ENCODE measurements at regions not wholly inside any gene's neighbourhood (a gene's known extent, or its start where the extent isn't known, plus 50 kb on each side); places are given as distances from the start of the nearest gene placed in this dataset.

GRCh38 chrX:69387567-69388487 lies 116.3 kb upstream of the NALF2 start:
- WGBS (ENCODE audit: extremely low coverage, insufficient read length, low lambda C conversion rate): no CpG with 5 or more reads among the region's 13 CpGs
- H3K14ac ChIP-seq (ENCODE audit: insufficient read depth, low read length): no peak overlapping the region
- no peak overlapping the region for H3K4me2 ChIP-seq (ENCODE audit: insufficient read depth, insufficient read length, low read length)
- no peak overlapping the region for H2BK20ac ChIP-seq (ENCODE audit: low read depth, low read length, poor library complexity, severe bottlenecking)
- no peak overlapping the region for H3K4ac ChIP-seq (ENCODE audit: low read depth, low read length)
- H3K27ac ChIP-seq (ENCODE audit: insufficient read length, low read depth, low read length): no peak overlapping the region
- no peak overlapping the region for H2AK5ac ChIP-seq (ENCODE audit: insufficient read length, low read length)
- peaks cover 94% of the 10 kb centered on the region for H3K27me3 Mint-ChIP-seq (ENCODE audit: low read depth)
- no peaks in the 10 kb centered on the region for H3K9me3 ChIP-seq (ENCODE audit: control insufficient read depth, low read depth, low read length)
- no peak overlapping the region for H2BK5ac ChIP-seq (ENCODE audit: insufficient read length, low read length)
- no peak overlapping the region for H2BK15ac ChIP-seq (ENCODE audit: low read depth, low read length)
- no peak overlapping the region for H3K56ac ChIP-seq (ENCODE audit: insufficient read length, low read depth, low read length)
- H4K91ac ChIP-seq (ENCODE audit: insufficient read length, low read depth, low read length): no peak overlapping the region
- H3T11ph ChIP-seq (ENCODE audit: low read length): no peak overlapping the region
- H2BK12ac ChIP-seq (ENCODE audit: insufficient read length, low read depth, low read length): no peak overlapping the region
- H3K18ac ChIP-seq (ENCODE audit: insufficient read length, low read depth, low read length): no peak overlapping the region
- H3K79me2 ChIP-seq (ENCODE audit: insufficient read depth, low read length): no peaks in the 10 kb centered on the region
- H3K4me3 Mint-ChIP-seq: no peak overlapping the region
- no peaks in the 10 kb centered on the region for H3K79me1 ChIP-seq (ENCODE audit: insufficient read depth, low read depth, low read length, poor library complexity, severe bottlenecking)
- no peak overlapping the region for H3K9ac ChIP-seq (ENCODE audit: extremely low read depth, insufficient read length, low read length)
- DNase-seq: peak; percentile 88
- H3K27me3 ChIP-seq (ENCODE audit: insufficient read depth, low read length): no peaks in the 10 kb centered on the region; the same call in 1 of the 2 replicates
- no peak overlapping the region for H2AFZ ChIP-seq (ENCODE audit: low read length)
- no peak overlapping the region for H4K5ac ChIP-seq (ENCODE audit: insufficient read length, low read depth, low read length)
- H3K27ac Mint-ChIP-seq: no peak overlapping the region
- peak; percentile 85 for TF ChIP-seq CTCF (conservative IDR thresholded peaks at IDR 0.05)
- H3K23ac ChIP-seq (ENCODE audit: insufficient read length, low read depth, low read length): no peak overlapping the region
- H3K23me2 ChIP-seq (ENCODE audit: insufficient read length, low read depth, low read length, poor library complexity, severe bottlenecking): no peaks in the 10 kb centered on the region
- H4K8ac ChIP-seq (replicated peaks; ENCODE audit: insufficient read length, low read depth, low read length): no peak overlapping the region
- no peaks in the 10 kb centered on the region for H3K4me1 ChIP-seq (ENCODE audit: insufficient read depth, low read length)
- H3K4me1 Mint-ChIP-seq: peaks cover 11 to 18% of the 10 kb centered on the region in 2 experiments
- H4K20me1 ChIP-seq (ENCODE audit: control insufficient read depth, insufficient read depth, insufficient read length): no peaks in the 10 kb centered on the region
- H2BK120ac ChIP-seq (ENCODE audit: low read depth, low read length, poor library complexity, severe bottlenecking): no peak overlapping the region
- H3K36me3 Mint-ChIP-seq (ENCODE audit: insufficient read depth in 1 of 3, low read depth in 3 of 3): no peaks in the 10 kb centered on the region; a peak in 1 of 7 replicates
- H3K9me3 Mint-ChIP-seq: peaks cover 75 to 85% of the 10 kb centered on the region in 2 experiments
